Lung (tissue), 11 donors: ENCODE measurements at regions not wholly inside any gene's neighbourhood (a gene's known extent, or its start where the extent isn't known, plus 50 kb on each side); places are given as distances from the start of the nearest gene placed in this dataset.

Experiments used
- ATAC-seq: fragments of 200-7000 bp; cut with Tn5 transposase; one replicate; pipeline ENCODE4 v1.9.1; 2020; ENCODE audit warnings: moderate number of reproducible peaks; ENCODE audit not compliant: insufficient read depth, low FRiP score
- DNase-seq, 3 donors: peaks; one replicate each; pipeline ENCODE4 v3.0.0-alpha.2; 2013 to 2017
- H3K27ac ChIP-seq, 2 donors: one replicate each; pipeline ENCODE4 v1.5.1; 2013; ENCODE audit warnings: mild to moderate bottlenecking in 2 of 2, moderate library complexity in 2 of 2, control low read depth in 1 of 2, inconsistent platforms in 1 of 2, low read depth in 1 of 2, low read length in 1 of 2
- H3K27me3 ChIP-seq, 3 donors: one replicate each; pipeline ENCODE4 v1.5.1; 2013; ENCODE audit warnings: low read length in 2 of 3; ENCODE audit not compliant: control insufficient read depth in 3 of 3, insufficient read depth in 3 of 3
- H3K36me3 ChIP-seq, 4 donors: one replicate each; pipeline ENCODE4 v1.5.1; 2013; ENCODE audit warnings: low read length in 4 of 4, mild to moderate bottlenecking in 1 of 4, moderate library complexity in 1 of 4; ENCODE audit not compliant: control insufficient read depth in 4 of 4, insufficient read depth in 4 of 4
- H3K4me1 ChIP-seq, 5 donors: one replicate each; pipeline ENCODE4 v1.5.1; 2013; ENCODE audit warnings: low read length in 5 of 5, mild to moderate bottlenecking in 2 of 5, moderate library complexity in 1 of 5; ENCODE audit not compliant: control insufficient read depth in 5 of 5, insufficient read depth in 5 of 5
- H3K4me3 ChIP-seq: one replicate; pipeline ENCODE4 v1.5.1; 2013; ENCODE audit warnings: mild to moderate bottlenecking, control low read depth, moderate library complexity
- H3K9ac ChIP-seq, 2 donors: one replicate each; pipeline ENCODE4 v1.5.1; 2013; ENCODE audit warnings: low read length in 2 of 2, control low read depth in 1 of 2; ENCODE audit not compliant: insufficient read depth in 1 of 2
- H3K9me3 ChIP-seq, 4 donors: one replicate each; pipeline ENCODE4 v1.5.1; 2013; ENCODE audit warnings: low read length in 3 of 4, mild to moderate bottlenecking in 1 of 4, moderate library complexity in 1 of 4; ENCODE audit not compliant: control insufficient read depth in 4 of 4, insufficient read depth in 3 of 4
- WGBS, 2 donors: extraction: QIAGEN DNeasy Blood & Tissue Kit; methylation state at CpG; one replicate each; pipeline ENCODE4 v1.1.7; 2013; 5-methylcytosine and 5-hydroxymethylcytosine counted together
- TF ChIP-seq, protein P1 (sequence below): IDR thresholded peaks from 2 replicates; pipeline ENCODE4 v1.5.1; 2012; ENCODE audit warnings: mild to moderate bottlenecking; ENCODE audit errors: control extremely low read depth, extremely low read depth
- donor health status: control.
- donor health status: control.
- donor health status: Bipolar disorder and iron deficiency.
- donor health status: healthy.
- donor health status: DM: yes; HTN: yes; CAD: no.

DNA sequence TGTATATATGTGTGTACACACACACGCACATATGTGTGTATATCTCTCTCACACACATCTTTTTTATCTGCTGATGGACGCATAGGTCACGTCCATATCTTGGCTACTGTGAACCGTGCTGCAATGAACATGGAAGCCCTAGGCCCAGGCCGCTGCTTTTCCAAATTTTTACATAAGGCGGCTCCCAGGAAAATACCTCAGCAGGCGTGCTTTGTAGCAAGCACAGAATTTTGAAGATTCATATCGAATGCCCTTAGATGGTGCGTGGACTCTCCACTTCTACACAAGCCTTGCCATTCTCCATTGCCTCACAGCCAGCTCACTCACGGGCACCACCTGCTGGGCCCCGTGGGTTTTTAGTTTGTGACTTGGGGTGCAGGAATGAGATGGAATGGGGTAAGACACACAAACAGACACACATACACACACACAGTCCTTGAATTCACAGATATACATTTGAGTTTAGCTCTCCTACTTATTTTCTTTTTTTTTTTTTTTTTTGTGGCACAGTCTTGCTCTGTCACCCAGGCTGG is 57.9 kb upstream of the RNF32 start:
- Histone ChIP-seq H3K9me3 (peaks cover 0 to 4% (median 2%) of the 10 kb centered on the region in 4 donors), H3K4me3 (no peak overlapping the region), H3K27ac (no peak overlapping the region), H3K36me3 (no peaks in the 10 kb centered on the region), H3K27me3 (no peaks in the 10 kb centered on the region), H3K4me1 (no peaks in the 10 kb centered on the region), H3K9ac (no peak overlapping the region)
- WGBS, 2 donors = 95 to 96% methylated on average over 11 of the region's 11 CpGs
- TF ChIP-seq, protein P1, sequence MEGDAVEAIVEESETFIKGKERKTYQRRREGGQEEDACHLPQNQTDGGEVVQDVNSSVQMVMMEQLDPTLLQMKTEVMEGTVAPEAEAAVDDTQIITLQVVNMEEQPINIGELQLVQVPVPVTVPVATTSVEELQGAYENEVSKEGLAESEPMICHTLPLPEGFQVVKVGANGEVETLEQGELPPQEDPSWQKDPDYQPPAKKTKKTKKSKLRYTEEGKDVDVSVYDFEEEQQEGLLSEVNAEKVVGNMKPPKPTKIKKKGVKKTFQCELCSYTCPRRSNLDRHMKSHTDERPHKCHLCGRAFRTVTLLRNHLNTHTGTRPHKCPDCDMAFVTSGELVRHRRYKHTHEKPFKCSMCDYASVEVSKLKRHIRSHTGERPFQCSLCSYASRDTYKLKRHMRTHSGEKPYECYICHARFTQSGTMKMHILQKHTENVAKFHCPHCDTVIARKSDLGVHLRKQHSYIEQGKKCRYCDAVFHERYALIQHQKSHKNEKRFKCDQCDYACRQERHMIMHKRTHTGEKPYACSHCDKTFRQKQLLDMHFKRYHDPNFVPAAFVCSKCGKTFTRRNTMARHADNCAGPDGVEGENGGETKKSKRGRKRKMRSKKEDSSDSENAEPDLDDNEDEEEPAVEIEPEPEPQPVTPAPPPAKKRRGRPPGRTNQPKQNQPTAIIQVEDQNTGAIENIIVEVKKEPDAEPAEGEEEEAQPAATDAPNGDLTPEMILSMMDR = no peak
- no peak for DNase-seq
- ATAC-seq = no peak

GRCh38 chr7:156580036-156580435 is 60.5 kb upstream of the RNF32 start:
- Histone ChIP-seq H3K27me3 (no peaks in the 10 kb centered on the region), H3K9me3 (peaks cover 0 to 3% (median 0%) of the 10 kb centered on the region in 4 donors), H3K4me3 (no peak overlapping the region), H3K27ac (no peak overlapping the region), H3K4me1 (no peaks in the 10 kb centered on the region), H3K36me3 (no peaks in the 10 kb centered on the region), H3K9ac (no peak overlapping the region)
- ATAC-seq (no peak), DNase-seq (no peak)
- TF ChIP-seq, protein P1 = no peak
- WGBS, 2 donors = 89% methylated on average over 8 of the region's 8 CpGs

DNA sequence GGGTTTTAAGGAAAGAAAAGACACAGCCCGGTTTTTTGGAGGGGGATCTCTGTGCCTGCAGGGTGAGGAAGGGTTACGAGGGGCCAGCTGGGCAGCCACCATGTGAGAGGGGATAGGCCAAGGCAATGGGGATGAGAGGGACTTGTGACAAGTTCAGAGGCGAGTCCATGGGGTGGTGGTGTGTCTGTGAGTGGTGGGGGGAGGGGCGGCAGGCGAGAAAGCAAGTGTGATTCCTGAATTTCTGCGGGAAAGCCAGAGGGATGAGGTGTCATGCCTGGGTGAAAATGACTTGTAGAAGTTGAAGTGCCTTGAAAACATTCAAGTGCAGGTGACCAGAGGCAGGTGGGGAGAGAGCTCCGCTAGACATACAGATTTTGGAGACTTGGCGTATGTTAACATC is 61.0 kb upstream of the RNF32 start:
- no peaks in the 10 kb centered on the region for H3K36me3 ChIP-seq
- DNase-seq = no peak
- no peaks in the 10 kb centered on the region for H3K4me1 ChIP-seq
- TF ChIP-seq, protein P1 = no peak
- no peak overlapping the region for H3K9ac ChIP-seq
- H3K27ac ChIP-seq = no peak overlapping the region
- H3K27me3 ChIP-seq = no peaks in the 10 kb centered on the region
- H3K9me3 ChIP-seq = peaks cover 0 to 3% (median 0%) of the 10 kb centered on the region in 4 donors
- no peak overlapping the region for H3K4me3 ChIP-seq
- no peak for ATAC-seq
- WGBS, 2 donors = 78 to 79% methylated on average over 7 to 8 of the region's 8 CpGs

DNA sequence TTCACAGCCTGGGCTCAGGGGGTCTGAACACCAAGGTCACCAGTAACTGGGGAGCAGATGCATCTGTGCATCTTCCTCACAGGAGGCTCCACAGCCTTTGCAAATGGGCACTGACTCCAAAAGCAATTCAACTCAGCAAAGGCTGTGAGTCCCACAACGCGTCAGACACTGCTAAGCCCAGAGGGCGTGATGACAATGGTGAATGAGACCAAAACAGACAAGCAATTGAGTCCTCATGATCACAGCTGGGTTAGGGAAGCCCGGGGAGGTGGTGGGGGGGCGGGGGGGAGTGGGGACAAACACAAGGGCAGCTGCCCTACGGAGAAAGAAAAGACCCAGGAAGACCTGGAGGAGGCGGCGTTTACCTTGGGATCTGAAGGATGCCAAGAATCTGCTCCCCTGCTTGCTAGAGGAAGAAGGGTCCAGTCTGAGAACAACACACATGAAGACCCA is 61.6 kb upstream of the RNF32 start:
- no peak overlapping the region for H3K9ac ChIP-seq
- 71 to 73% methylated on average over 8 of the region's 8 CpGs for WGBS, 2 donors
- no peaks in the 10 kb centered on the region for H3K4me1 ChIP-seq
- DNase-seq (no peak), ATAC-seq (no peak)
- no peak overlapping the region for H3K27ac ChIP-seq
- no peak overlapping the region for H3K4me3 ChIP-seq
- no peaks in the 10 kb centered on the region for H3K27me3 ChIP-seq
- peaks cover 0 to 4% (median 2%) of the 10 kb centered on the region in 4 donors for H3K9me3 ChIP-seq
- TF ChIP-seq, protein P1 = no peak
- H3K36me3 ChIP-seq = no peaks in the 10 kb centered on the region
